ENCODE measurements at regions not wholly inside any gene's neighbourhood (a gene's known extent, or its start where the extent isn't known, plus 50 kb on each side); places are given as distances from the start of the nearest gene placed in this dataset.

DNA sequence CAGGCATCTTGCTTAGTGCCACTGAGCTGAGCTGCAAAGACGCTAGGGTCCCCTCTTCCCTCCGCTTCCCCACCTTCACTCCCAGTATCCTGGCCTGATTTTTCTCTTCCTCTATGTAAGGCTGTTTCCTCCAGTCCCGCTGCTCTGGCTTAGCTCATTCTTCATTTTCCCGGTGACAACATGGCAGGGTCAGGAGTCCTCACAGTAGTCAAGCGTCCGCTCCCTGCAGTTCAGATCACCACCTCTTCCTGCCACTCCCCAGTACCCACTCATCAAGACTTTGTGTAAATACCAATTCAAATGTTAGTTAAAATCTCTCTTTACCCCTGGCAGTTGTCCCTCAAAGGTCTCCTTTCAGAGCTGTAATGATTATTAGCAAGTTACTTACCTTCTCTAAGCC lies 650.4 kb upstream of the CELF2 start:
- no peaks in the 10 kb centered on the region for H3K36me3 ChIP-seq
- TF ChIP-seq, protein P1, sequence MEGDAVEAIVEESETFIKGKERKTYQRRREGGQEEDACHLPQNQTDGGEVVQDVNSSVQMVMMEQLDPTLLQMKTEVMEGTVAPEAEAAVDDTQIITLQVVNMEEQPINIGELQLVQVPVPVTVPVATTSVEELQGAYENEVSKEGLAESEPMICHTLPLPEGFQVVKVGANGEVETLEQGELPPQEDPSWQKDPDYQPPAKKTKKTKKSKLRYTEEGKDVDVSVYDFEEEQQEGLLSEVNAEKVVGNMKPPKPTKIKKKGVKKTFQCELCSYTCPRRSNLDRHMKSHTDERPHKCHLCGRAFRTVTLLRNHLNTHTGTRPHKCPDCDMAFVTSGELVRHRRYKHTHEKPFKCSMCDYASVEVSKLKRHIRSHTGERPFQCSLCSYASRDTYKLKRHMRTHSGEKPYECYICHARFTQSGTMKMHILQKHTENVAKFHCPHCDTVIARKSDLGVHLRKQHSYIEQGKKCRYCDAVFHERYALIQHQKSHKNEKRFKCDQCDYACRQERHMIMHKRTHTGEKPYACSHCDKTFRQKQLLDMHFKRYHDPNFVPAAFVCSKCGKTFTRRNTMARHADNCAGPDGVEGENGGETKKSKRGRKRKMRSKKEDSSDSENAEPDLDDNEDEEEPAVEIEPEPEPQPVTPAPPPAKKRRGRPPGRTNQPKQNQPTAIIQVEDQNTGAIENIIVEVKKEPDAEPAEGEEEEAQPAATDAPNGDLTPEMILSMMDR (IDR thresholded peaks at IDR 0.05), result no peak
- intact Hi-C loops (cut with DNase I), result no loop called here
- no peak overlapping the region for H3K27ac ChIP-seq
- no peaks in the 10 kb centered on the region for H3K9me3 ChIP-seq
- DNase-seq (no peak), ATAC-seq (peak; percentile 58 to 70)
- no peaks in the 10 kb centered on the region for H3K27me3 ChIP-seq (ENCODE audit: low read depth)
- no peaks in the 10 kb centered on the region for H3K4me1 ChIP-seq
- H3K4me3 ChIP-seq, result no peak overlapping the region

DNA sequence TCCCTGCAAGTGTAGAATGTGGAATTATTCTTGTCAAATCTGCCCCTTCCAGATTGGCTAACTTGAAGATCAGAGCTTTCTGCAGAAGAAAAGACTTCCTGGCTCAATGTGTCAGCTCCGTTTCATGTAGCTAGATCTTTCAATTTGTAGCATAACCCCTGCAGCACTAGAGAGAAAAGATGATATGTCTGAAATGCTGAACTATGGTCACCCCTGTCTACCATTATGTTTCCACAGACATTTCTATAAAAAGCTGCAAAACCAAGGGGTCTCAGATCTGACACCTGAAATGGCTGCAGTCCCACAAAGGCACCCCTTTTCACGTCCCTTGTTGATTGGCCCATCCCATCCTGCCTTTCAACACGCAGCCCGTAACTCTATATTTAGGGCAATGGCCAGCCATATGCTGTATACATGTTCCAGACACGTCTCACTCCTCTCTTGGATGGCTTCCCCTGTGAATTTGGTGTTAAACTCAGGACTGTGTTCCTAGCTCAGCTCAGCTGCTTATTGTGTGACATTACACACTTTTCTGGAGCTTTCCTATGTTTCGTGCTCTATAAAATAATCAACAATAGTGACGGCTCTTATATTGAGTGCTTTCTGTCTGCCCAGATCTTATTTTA lies 648.6 kb upstream of the CELF2 start:
- TF ChIP-seq, protein P1 (IDR thresholded peaks at IDR 0.05), result no peak
- intact Hi-C loops (cut with DNase I), result no loop called here
- DNase-seq (no peak), ATAC-seq (no peak)
- Histone ChIP-seq H3K9me3 (no peaks in the 10 kb centered on the region), H3K27me3 (ENCODE audit: low read depth) (no peaks in the 10 kb centered on the region), H3K4me3 (no peak overlapping the region), H3K27ac (no peak overlapping the region), H3K4me1 (no peaks in the 10 kb centered on the region), H3K36me3 (no peaks in the 10 kb centered on the region)

DNA sequence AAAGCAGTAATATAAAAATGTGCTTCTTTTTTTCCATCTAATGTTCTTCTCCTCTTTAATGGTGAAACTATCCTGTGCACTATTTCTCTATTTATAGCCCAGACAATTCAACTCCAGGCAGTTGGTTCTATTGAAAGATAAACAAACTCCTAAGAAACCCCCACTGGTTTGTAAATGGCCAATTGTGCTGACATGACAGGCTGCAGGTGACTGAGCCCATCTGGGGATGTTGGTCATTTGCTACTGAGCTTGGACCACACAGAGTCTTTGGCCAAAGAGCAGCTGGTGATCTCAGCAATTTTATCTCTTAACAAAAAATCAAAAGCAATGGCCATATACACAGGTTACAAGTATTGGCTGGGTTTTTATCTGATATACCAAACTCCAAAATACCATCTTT lies 631.8 kb upstream of the CELF2 start:
- TF ChIP-seq, protein P1 (IDR thresholded peaks at IDR 0.05), result no peak

DNA sequence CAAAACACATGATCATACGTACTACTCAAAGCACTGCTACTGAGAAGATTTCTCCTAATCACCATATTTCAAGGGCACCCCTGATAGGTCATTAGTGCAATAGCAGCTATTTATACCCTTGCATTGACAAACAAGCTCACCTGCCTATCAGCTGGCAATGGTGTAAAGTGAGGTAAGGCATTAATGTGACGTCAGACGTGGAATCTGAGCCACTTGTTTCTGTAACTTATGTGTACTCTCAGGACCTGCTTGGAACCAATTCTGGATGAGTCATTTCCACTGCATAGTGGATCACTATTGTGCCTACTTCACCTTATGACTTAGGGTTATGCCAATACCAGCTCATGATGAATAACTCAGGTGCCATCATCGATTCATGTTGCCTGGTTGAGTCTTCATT lies 628.5 kb upstream of the CELF2 start:
- H3K36me3 ChIP-seq, result no peaks in the 10 kb centered on the region
- H3K4me3 ChIP-seq, result no peak overlapping the region
- intact Hi-C loops (cut with DNase I), result no loop called here
- DNase-seq (no peak), ATAC-seq (no peak)
- H3K4me1 ChIP-seq, result no peaks in the 10 kb centered on the region
- H3K27me3 ChIP-seq (ENCODE audit: low read depth), result no peaks in the 10 kb centered on the region
- TF ChIP-seq, protein P1 (IDR thresholded peaks at IDR 0.05), result no peak
- H3K9me3 ChIP-seq, result no peaks in the 10 kb centered on the region
- no peak overlapping the region for H3K27ac ChIP-seq

More for the DNA sequence above, 631.8 kb upstream of the CELF2 start:
- Histone ChIP-seq H3K27ac (no peak overlapping the region), H3K4me1 (no peaks in the 10 kb centered on the region), H3K27me3 (ENCODE audit: low read depth) (no peaks in the 10 kb centered on the region), H3K36me3 (no peaks in the 10 kb centered on the region), H3K4me3 (no peak overlapping the region), H3K9me3 (no peaks in the 10 kb centered on the region)
- DNase-seq, result no peak
- ATAC-seq, result no peak
- intact Hi-C loops (cut with DNase I), result no loop called here

DNA sequence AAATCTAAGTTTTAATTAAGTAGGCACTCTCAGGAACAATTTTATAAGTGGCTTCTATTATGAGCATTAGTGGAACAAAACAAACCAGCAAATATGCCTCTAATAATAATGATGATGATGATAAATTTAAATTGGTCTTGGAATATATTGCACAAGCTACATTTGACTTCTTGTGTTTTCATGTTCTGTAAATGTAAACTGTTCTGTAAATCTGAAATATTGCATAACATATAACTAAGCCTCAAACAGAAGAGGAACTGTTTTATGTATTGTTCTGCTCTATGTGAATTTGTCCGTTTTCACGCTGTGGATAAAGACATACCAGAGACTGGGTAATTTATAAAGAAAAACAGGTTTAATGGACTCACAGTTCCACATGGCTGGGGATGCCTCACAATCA lies 625.2 kb upstream of the CELF2 start:
- Histone ChIP-seq H3K36me3 (no peaks in the 10 kb centered on the region), H3K27ac (no peak overlapping the region), H3K9me3 (no peaks in the 10 kb centered on the region), H3K4me1 (no peaks in the 10 kb centered on the region), H3K27me3 (ENCODE audit: low read depth) (no peaks in the 10 kb centered on the region), H3K4me3 (no peak overlapping the region)
- TF ChIP-seq, protein P1 (IDR thresholded peaks at IDR 0.05), result no peak
- intact Hi-C loops (cut with DNase I), result no loop called here
- ATAC-seq, result no peak
- DNase-seq, result no peak
